ENCODE measurements at regions not wholly inside any gene's neighbourhood (a gene's known extent, or its start where the extent isn't known, plus 50 kb on each side); places are given as distances from the start of the nearest gene placed in this dataset.

DNA sequence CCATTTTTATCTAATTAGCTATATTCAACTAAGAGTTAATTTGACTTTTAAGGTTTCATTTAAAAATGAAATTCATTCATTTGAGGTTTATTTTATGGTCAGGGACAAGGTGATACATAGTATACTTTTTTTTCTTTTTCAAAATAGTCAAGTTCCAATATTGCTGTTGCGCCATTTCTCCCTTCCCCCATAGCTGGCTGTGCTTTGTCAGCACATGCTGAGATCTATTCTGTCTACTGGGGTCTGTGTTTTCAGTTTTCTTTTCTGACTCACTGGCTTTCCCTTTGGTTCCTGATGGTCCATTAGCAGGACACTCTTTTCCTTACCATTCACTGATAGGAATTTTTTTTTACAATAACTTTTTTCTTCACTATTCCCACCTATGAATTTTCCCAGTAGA lies 336.4 kb upstream of the TMEM229A start:
- WGBS, 2 donors = 95 to 97% methylated on average over 1 of the region's 1 CpG
- DNase-seq (no peak), ATAC-seq (ENCODE audit: low FRiP score in 2 of 2) (no peak)
- Histone ChIP-seq H3K4me1 (no peaks in the 10 kb centered on the region), H3K27ac (no peak overlapping the region), H3K4me3 (no peak overlapping the region), H3K27me3 (no peaks in the 10 kb centered on the region), H3K36me3 (no peaks in the 10 kb centered on the region), H3K9me3 (no peaks in the 10 kb centered on the region)
- TF ChIP-seq POLR2AphosphoS5 (IDR thresholded peaks at IDR 0.05) = no peak
- no peak for TF ChIP-seq POLR2A (IDR thresholded peaks at IDR 0.05)
- no peak for TF ChIP-seq EP300 (IDR thresholded peaks at IDR 0.05)
- TF ChIP-seq, protein P1, sequence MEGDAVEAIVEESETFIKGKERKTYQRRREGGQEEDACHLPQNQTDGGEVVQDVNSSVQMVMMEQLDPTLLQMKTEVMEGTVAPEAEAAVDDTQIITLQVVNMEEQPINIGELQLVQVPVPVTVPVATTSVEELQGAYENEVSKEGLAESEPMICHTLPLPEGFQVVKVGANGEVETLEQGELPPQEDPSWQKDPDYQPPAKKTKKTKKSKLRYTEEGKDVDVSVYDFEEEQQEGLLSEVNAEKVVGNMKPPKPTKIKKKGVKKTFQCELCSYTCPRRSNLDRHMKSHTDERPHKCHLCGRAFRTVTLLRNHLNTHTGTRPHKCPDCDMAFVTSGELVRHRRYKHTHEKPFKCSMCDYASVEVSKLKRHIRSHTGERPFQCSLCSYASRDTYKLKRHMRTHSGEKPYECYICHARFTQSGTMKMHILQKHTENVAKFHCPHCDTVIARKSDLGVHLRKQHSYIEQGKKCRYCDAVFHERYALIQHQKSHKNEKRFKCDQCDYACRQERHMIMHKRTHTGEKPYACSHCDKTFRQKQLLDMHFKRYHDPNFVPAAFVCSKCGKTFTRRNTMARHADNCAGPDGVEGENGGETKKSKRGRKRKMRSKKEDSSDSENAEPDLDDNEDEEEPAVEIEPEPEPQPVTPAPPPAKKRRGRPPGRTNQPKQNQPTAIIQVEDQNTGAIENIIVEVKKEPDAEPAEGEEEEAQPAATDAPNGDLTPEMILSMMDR (IDR thresholded peaks at IDR 0.05) = no peak

DNA sequence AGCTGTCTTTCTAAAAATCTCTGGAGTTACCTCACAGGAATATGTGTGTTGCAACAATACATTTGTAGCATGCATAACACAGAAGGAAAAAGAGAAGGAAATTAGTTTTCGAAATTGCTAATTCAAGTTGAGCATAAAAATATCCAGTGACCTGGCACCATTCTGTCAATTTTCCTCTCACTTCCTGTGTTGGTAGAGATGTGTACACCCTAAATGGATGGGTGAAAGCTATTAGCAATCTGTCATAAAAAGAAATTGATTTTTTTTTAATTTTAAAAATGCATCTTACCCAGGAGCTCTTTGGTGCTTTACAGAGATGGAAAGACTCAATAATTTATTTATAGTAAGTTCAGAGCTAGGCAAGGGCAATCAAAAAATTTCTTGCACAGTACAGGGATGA lies 333.3 kb upstream of the TMEM229A start:
- H3K4me3 ChIP-seq = no peak overlapping the region
- no peaks in the 10 kb centered on the region for H3K4me1 ChIP-seq
- no peak overlapping the region for H3K27ac ChIP-seq
- no peaks in the 10 kb centered on the region for H3K36me3 ChIP-seq
- DNase-seq (no peak), ATAC-seq (ENCODE audit: low FRiP score in 2 of 2) (no peak)
- H3K9me3 ChIP-seq = no peaks in the 10 kb centered on the region
- WGBS, 2 donors = 57 to 61% methylated on average over 1 of the region's 1 CpG
- TF ChIP-seq EP300 (IDR thresholded peaks at IDR 0.05) (no peak), POLR2A (IDR thresholded peaks at IDR 0.05) (no peak), POLR2AphosphoS5 (IDR thresholded peaks at IDR 0.05) (no peak)
- TF ChIP-seq, protein P1 (IDR thresholded peaks at IDR 0.05) = no peak
- H3K27me3 ChIP-seq = no peaks in the 10 kb centered on the region

DNA sequence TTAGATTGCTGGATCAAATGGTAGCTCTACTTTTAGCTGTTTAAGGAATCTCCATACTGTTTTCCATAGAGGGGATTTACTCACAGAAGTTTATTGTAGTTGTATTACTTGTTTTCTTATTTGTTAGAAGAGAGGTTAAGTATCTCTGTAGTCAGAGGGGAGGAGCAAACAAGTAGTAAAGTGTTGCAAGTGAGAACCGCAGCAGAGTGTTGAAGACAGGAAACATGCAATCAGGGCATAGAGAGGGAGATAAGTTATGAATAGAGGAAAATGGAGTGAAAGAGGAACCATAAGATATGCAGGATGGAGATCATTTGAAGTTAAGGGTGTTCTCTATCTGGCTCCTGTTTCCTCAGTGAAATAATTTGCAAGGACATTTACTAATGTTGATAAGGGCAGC lies 331.4 kb upstream of the TMEM229A start:
- no peaks in the 10 kb centered on the region for H3K9me3 ChIP-seq
- no peak for ATAC-seq (ENCODE audit: low FRiP score in 2 of 2)
- H3K27ac ChIP-seq = no peak overlapping the region
- no peak for DNase-seq
- 40 to 59% methylated on average over 1 of the region's 1 CpG for WGBS, 2 donors
- no peak overlapping the region for H3K4me3 ChIP-seq
- TF ChIP-seq EP300 (IDR thresholded peaks at IDR 0.05) = no peak
- no peak for TF ChIP-seq POLR2A (IDR thresholded peaks at IDR 0.05)
- H3K4me1 ChIP-seq = no peaks in the 10 kb centered on the region
- no peaks in the 10 kb centered on the region for H3K36me3 ChIP-seq
- no peaks in the 10 kb centered on the region for H3K27me3 ChIP-seq

DNA sequence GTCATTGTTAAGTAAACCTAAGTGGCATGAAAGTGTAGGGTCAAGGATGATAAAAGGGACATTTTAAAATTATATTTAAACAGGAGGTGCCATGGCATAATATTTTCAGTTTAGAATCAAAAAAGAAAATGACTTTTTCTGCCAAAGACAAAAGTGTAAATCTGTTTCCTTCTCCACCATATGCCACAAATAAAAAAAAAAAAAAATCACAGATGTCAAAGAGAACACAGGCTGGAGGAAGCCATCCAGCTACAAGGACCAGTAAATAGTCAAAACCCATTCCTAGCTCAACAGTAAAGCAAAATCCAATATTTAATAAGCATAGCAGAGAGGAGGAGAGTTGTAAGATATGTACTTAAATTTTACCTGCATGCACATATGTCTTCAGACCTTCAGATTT lies 321.3 kb upstream of the TMEM229A start:
- ATAC-seq (ENCODE audit: low FRiP score in 2 of 2) = no peak

DNA sequence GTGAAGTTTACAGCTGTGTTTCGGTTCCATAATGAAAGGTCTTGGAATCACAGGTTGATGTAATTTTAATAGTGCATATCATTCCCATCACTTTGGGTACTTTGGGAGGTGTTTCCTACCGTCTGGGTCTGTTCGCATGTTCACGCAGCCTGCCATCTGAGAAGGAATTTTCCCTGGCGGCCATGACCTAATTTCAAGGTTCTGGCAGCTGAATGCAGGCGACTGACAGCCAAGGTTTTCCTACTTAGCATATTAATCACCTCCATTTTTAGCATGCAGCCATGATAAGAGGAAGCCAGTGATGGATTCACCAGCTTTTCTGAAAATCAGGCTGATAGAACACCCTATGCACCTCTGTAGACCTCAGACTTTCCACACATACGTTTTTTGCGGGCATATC lies 319.1 kb upstream of the TMEM229A start:
- Histone ChIP-seq H3K9me3 (no peaks in the 10 kb centered on the region), H3K27ac (no peak overlapping the region), H3K4me1 (no peaks in the 10 kb centered on the region), H3K4me3 (no peak overlapping the region), H3K36me3 (no peaks in the 10 kb centered on the region), H3K27me3 (no peaks in the 10 kb centered on the region)
- 58 to 65% methylated on average over 8 of the region's 8 CpGs for WGBS, 2 donors
- DNase-seq (no peak), ATAC-seq (ENCODE audit: low FRiP score in 2 of 2) (no peak)
- TF ChIP-seq, protein P1 (IDR thresholded peaks at IDR 0.05) = no peak
- TF ChIP-seq POLR2A (IDR thresholded peaks at IDR 0.05) = no peak
- no peak for TF ChIP-seq POLR2AphosphoS5 (IDR thresholded peaks at IDR 0.05)
- TF ChIP-seq EP300 (IDR thresholded peaks at IDR 0.05) = no peak

More for the DNA sequence above, 321.3 kb upstream of the TMEM229A start:
- TF ChIP-seq POLR2A (IDR thresholded peaks at IDR 0.05) (no peak), POLR2AphosphoS5 (IDR thresholded peaks at IDR 0.05) (no peak), EP300 (IDR thresholded peaks at IDR 0.05) (no peak)
- TF ChIP-seq, protein P1 (IDR thresholded peaks at IDR 0.05) = no peak
- no peak overlapping the region for H3K27ac ChIP-seq
- DNase-seq = no peak
- H3K27me3 ChIP-seq = no peaks in the 10 kb centered on the region
- H3K4me3 ChIP-seq = no peak overlapping the region
- no peaks in the 10 kb centered on the region for H3K9me3 ChIP-seq
- H3K36me3 ChIP-seq = no peaks in the 10 kb centered on the region
- H3K4me1 ChIP-seq = no peaks in the 10 kb centered on the region
